Natural killer cell treated with Interleukin-12 subunit alpha and Interleukin-12 subunit beta and Interleukin-15 and Interleukin-18, amount 100 ng/mL, for 72 hours (primary cell): ENCODE measurements at regions not wholly inside any gene's neighbourhood (a gene's known extent, or its start where the extent isn't known, plus 50 kb on each side); places are given as distances from the start of the nearest gene placed in this dataset.
A peak's percentile ranks its signal among the peaks of the same experiment; 100 is the strongest.

Experiments
- ATAC-seq, 2 donors: fragments of 150-1000 bp; cut with Tn5 transposase in 1 of 2; sonication (Bioruptor Pico), chemical (Tn5 transposase) in 1 of 2; 2 replicates each; pipeline ENCODE4 v1.10.0; 2021
- DNase-seq: peaks from one replicate; pipeline ENCODE4 v3.0.0; 2022; ENCODE audit warnings: low spot score
- H3K27ac Mint-ChIP-seq, 2 donors: 1 replicate in 1 of 2; 2 replicates in 1 of 2; pipeline ENCODE4 v1.8.0; 2022; ENCODE audit warnings: mixed read lengths in 2 of 2, mild to moderate bottlenecking in 1 of 2, moderate library complexity in 1 of 2
- H3K27me3 Mint-ChIP-seq, 2 donors: 1 replicate in 1 of 2; 2 replicates in 1 of 2; pipeline ENCODE4 v1.8.0; 2022; ENCODE audit warnings: mixed read lengths in 2 of 2
- H3K36me3 Mint-ChIP-seq: one replicate; pipeline ENCODE4 v1.8.0; 2022; ENCODE audit warnings: mixed read lengths
- H3K4me1 Mint-ChIP-seq, 2 donors: 1 replicate in 1 of 2; 2 replicates in 1 of 2; pipeline ENCODE4 v1.8.0; 2022; ENCODE audit warnings: low read depth in 2 of 2, mixed read lengths in 2 of 2, mild to moderate bottlenecking in 1 of 2
- H3K4me3 Mint-ChIP-seq: one replicate; pipeline ENCODE4 v1.8.0; 2022; ENCODE audit warnings: mixed read lengths
- H3K9me3 Mint-ChIP-seq: 2 replicates; pipeline ENCODE4 v1.8.0; 2022; ENCODE audit warnings: mixed read lengths

GRCh38 chr13:50701469-50701868 is 142.0 kb downstream of the DLEU7 start:
- ATAC-seq (no peak), DNase-seq (no peak)
- Mint-ChIP-seq H3K4me3 (no peak overlapping the region), H3K27ac (no peak overlapping the region), H3K4me1 (no peaks in the 10 kb centered on the region), H3K36me3 (no peaks in the 10 kb centered on the region), H3K9me3 (no peaks in the 10 kb centered on the region), H3K27me3 (peaks cover 24 to 28% of the 10 kb centered on the region in 2 donors)

GRCh38 chr13:50706505-50706904 is 137.0 kb downstream of the DLEU7 start:
- H3K36me3 Mint-ChIP-seq, result no peaks in the 10 kb centered on the region
- ATAC-seq, result no peak
- no peak overlapping the region for H3K4me3 Mint-ChIP-seq
- no peak overlapping the region for H3K27ac Mint-ChIP-seq
- H3K27me3 Mint-ChIP-seq, result peaks cover 7 to 25% of the 10 kb centered on the region in 2 donors
- no peaks in the 10 kb centered on the region for H3K9me3 Mint-ChIP-seq
- DNase-seq, result no peak
- H3K4me1 Mint-ChIP-seq, result no peaks in the 10 kb centered on the region

GRCh38 chr13:50707628-50708027 is 135.9 kb downstream of the DLEU7 start:
- DNase-seq (no peak), ATAC-seq (no peak)
- H3K9me3 Mint-ChIP-seq, result no peaks in the 10 kb centered on the region
- H3K27ac Mint-ChIP-seq, result no peak overlapping the region
- H3K4me1 Mint-ChIP-seq, result peaks cover 1 to 2% of the 10 kb centered on the region in 2 donors
- H3K4me3 Mint-ChIP-seq, result no peak overlapping the region
- no peaks in the 10 kb centered on the region for H3K36me3 Mint-ChIP-seq
- H3K27me3 Mint-ChIP-seq, result peaks cover 7 to 24% of the 10 kb centered on the region in 2 donors

- DNase-seq (no peak), ATAC-seq (no peak)
- H3K4me3 Mint-ChIP-seq, result no peak overlapping the region
- H3K4me1 Mint-ChIP-seq, result peaks cover 6 to 10% of the 10 kb centered on the region in 2 donors
- no peak overlapping the region for H3K27ac Mint-ChIP-seq
- H3K27me3 Mint-ChIP-seq, result peaks cover 7 to 25% of the 10 kb centered on the region in 2 donors
- H3K36me3 Mint-ChIP-seq, result no peaks in the 10 kb centered on the region
- H3K9me3 Mint-ChIP-seq, result no peaks in the 10 kb centered on the region
Measured at GRCh38 chr13:50708461-50708860, 135.0 kb downstream of the DLEU7 start.

- peaks cover 7 to 23% of the 10 kb centered on the region in 2 donors for H3K27me3 Mint-ChIP-seq
- DNase-seq (no peak), ATAC-seq (no peak)
- no peak overlapping the region for H3K4me3 Mint-ChIP-seq
- no peaks in the 10 kb centered on the region for H3K36me3 Mint-ChIP-seq
- peaks cover 12 to 16% of the 10 kb centered on the region in 2 donors for H3K4me1 Mint-ChIP-seq
- no peaks in the 10 kb centered on the region for H3K9me3 Mint-ChIP-seq
- no peak overlapping the region for H3K27ac Mint-ChIP-seq
Measured at GRCh38 chr13:50709058-50709457, 134.4 kb downstream of the DLEU7 start.

- Mint-ChIP-seq H3K4me1 (peaks cover 22 to 28% of the 10 kb centered on the region in 2 donors), H3K36me3 (no peaks in the 10 kb centered on the region), H3K27ac (no peak overlapping the region), H3K9me3 (no peaks in the 10 kb centered on the region), H3K27me3 (peaks cover 8 to 26% of the 10 kb centered on the region in 2 donors), H3K4me3 (no peak overlapping the region)
- ATAC-seq, result no peak
- DNase-seq, result no peak
Measured at GRCh38 chr13:50711131-50711815, 132.2 kb downstream of the DLEU7 start.

GRCh38 chr13:50711996-50712395 is 131.5 kb downstream of the DLEU7 start:
- H3K27me3 Mint-ChIP-seq, result peaks cover 7 to 29% of the 10 kb centered on the region in 2 donors
- H3K9me3 Mint-ChIP-seq, result no peaks in the 10 kb centered on the region
- ATAC-seq, result no peak
- no peak for DNase-seq
- H3K36me3 Mint-ChIP-seq, result no peaks in the 10 kb centered on the region
- H3K27ac Mint-ChIP-seq, result no peak overlapping the region
- H3K4me3 Mint-ChIP-seq, result no peak overlapping the region
- H3K4me1 Mint-ChIP-seq, result peaks cover 22 to 28% of the 10 kb centered on the region in 2 donors

- no peak for ATAC-seq
- DNase-seq, result no peak
- Mint-ChIP-seq H3K9me3 (no peaks in the 10 kb centered on the region), H3K4me1 (peaks cover 22 to 28% of the 10 kb centered on the region in 2 donors), H3K27ac (no peak overlapping the region), H3K36me3 (no peaks in the 10 kb centered on the region), H3K4me3 (no peak overlapping the region), H3K27me3 (peaks cover 7 to 32% of the 10 kb centered on the region in 2 donors)
Measured at GRCh38 chr13:50712456-50712855, 131.0 kb downstream of the DLEU7 start.

- ATAC-seq, result no peak
- no peak for DNase-seq
- no peaks in the 10 kb centered on the region for H3K9me3 Mint-ChIP-seq
- peaks cover 7 to 32% of the 10 kb centered on the region in 2 donors for H3K27me3 Mint-ChIP-seq
- no peaks in the 10 kb centered on the region for H3K36me3 Mint-ChIP-seq
- H3K27ac Mint-ChIP-seq, result no peak overlapping the region
- H3K4me3 Mint-ChIP-seq, result no peak overlapping the region
- H3K4me1 Mint-ChIP-seq, result peaks cover 22 to 28% of the 10 kb centered on the region in 2 donors
Measured at GRCh38 chr13:50712881-50713280, 130.6 kb downstream of the DLEU7 start.

GRCh38 chr13:50713523-50714248 is 129.8 kb downstream of the DLEU7 start:
- Mint-ChIP-seq H3K9me3 (no peaks in the 10 kb centered on the region), H3K27me3 (peaks cover 7 to 25% of the 10 kb centered on the region in 2 donors), H3K27ac (peak overlapping the region; percentile 10 to 27), H3K4me3 (peak overlapping the region; percentile 74), H3K4me1 (peaks cover 22 to 28% of the 10 kb centered on the region in 2 donors), H3K36me3 (no peaks in the 10 kb centered on the region)
- peak; percentile 76 for DNase-seq
- ATAC-seq, result peak; percentile 98 to 99

GRCh38 chr13:50714891-50715290 is 128.6 kb downstream of the DLEU7 start:
- Mint-ChIP-seq H3K27me3 (peaks cover 7 to 20% of the 10 kb centered on the region in 2 donors), H3K4me1 (peaks cover 22 to 28% of the 10 kb centered on the region in 2 donors), H3K9me3 (no peaks in the 10 kb centered on the region), H3K4me3 (no peak overlapping the region), H3K27ac (no peak overlapping the region), H3K36me3 (no peaks in the 10 kb centered on the region)
- no peak for ATAC-seq
- no peak for DNase-seq

GRCh38 chr13:50715402-50716146 is 127.9 kb downstream of the DLEU7 start:
- ATAC-seq (no peak), DNase-seq (no peak)
- no peaks in the 10 kb centered on the region for H3K9me3 Mint-ChIP-seq
- H3K27ac Mint-ChIP-seq, result no peak overlapping the region
- peaks cover 7 to 20% of the 10 kb centered on the region in 2 donors for H3K27me3 Mint-ChIP-seq
- H3K4me3 Mint-ChIP-seq, result no peak overlapping the region
- peaks cover 22 to 28% of the 10 kb centered on the region in 2 donors for H3K4me1 Mint-ChIP-seq
- no peaks in the 10 kb centered on the region for H3K36me3 Mint-ChIP-seq

- H3K27ac Mint-ChIP-seq, result no peak overlapping the region
Measured at GRCh38 chr13:50720861-50721671, 122.4 kb downstream of the DLEU7 start.

More at GRCh38 chr13:50720861-50721671, 122.4 kb downstream of the DLEU7 start:
- DNase-seq (no peak), ATAC-seq (no peak)
- Mint-ChIP-seq H3K27me3 (peaks cover 0 to 13% of the 10 kb centered on the region in 2 donors), H3K36me3 (no peaks in the 10 kb centered on the region), H3K4me1 (no peaks in the 10 kb centered on the region), H3K4me3 (no peak overlapping the region), H3K9me3 (no peaks in the 10 kb centered on the region)
